Neural cell (in vitro differentiated cells): ENCODE measurements at regions not wholly inside any gene's neighbourhood (a gene's known extent, or its start where the extent isn't known, plus 50 kb on each side); places are given as distances from the start of the nearest gene placed in this dataset.

Experiments used
- H2AFZ ChIP-seq: fragments of 200-600, 300-800 bp; sonication (generic), shearing (Covaris generic); 2 replicates; pipeline ENCODE4 v1.6.0; 2014; ENCODE audit warnings: low read depth, mild to moderate bottlenecking, antibody characterized with exemption, low read length, moderate library complexity
- H3F3A ChIP-seq: fragments of 200-600 bp; shearing (Covaris generic); 2 replicates; pipeline ENCODE4 v1.6.1; 2016; ENCODE audit warnings: mild to moderate bottlenecking, moderate library complexity, mixed read lengths, antibody characterized with exemption, low read length; ENCODE audit not compliant: insufficient read depth, poor library complexity, severe bottlenecking
- H3K27ac ChIP-seq: fragments of 200-600, 300-800 bp; sonication (generic), shearing (Covaris generic); 2 replicates; pipeline ENCODE4 v1.5.1; 2014; ENCODE audit warnings: mild to moderate bottlenecking, low read length, moderate library complexity
- H3K27me3 ChIP-seq: fragments of 300-800, 200-600 bp; sonication (generic), shearing (Covaris generic); 2 replicates; pipeline ENCODE4 v1.6.0; 2014; ENCODE audit warnings: mild to moderate bottlenecking, low read depth, low read length, moderate library complexity; ENCODE audit not compliant: insufficient read depth
- H3K36me3 ChIP-seq: fragments of 300-800, 200-600 bp; sonication (generic), shearing (Covaris generic); 2 replicates; pipeline ENCODE4 v1.5.1; 2014; ENCODE audit warnings: mild to moderate bottlenecking, antibody characterized with exemption, low read length, moderate library complexity; ENCODE audit not compliant: insufficient read depth
- H3K4me2 ChIP-seq: fragments of 300-800, 200-600 bp; sonication (generic), shearing (Covaris generic); 2 replicates; pipeline ENCODE4 v1.6.0; 2014; ENCODE audit warnings: mild to moderate bottlenecking, low read length
- H3K4me3 ChIP-seq: fragments of 300-800, 200-600 bp; sonication (generic), shearing (Covaris generic); 2 replicates; pipeline ENCODE4 v1.5.1; 2014; ENCODE audit warnings: mild to moderate bottlenecking, low read length, moderate library complexity
- H3K79me2 ChIP-seq: fragments of 200-600 bp; shearing (Covaris generic); replicated peaks from 2 replicates; pipeline ENCODE4 v1.6.0; 2014; ENCODE audit warnings: mild to moderate bottlenecking, low read length, moderate library complexity; ENCODE audit not compliant: insufficient read depth
- H3K9ac ChIP-seq: fragments of 300-800, 200-600 bp; sonication (generic), shearing (Covaris generic); 2 replicates; pipeline ENCODE4 v1.6.1; 2016; ENCODE audit warnings: mild to moderate bottlenecking, low read length, mixed read lengths
- H3K9me2 ChIP-seq: fragments of 200-600 bp; shearing (Covaris generic); 2 replicates; pipeline ENCODE4 v1.6.1; 2016; ENCODE audit warnings: mild to moderate bottlenecking, low read length, mixed read lengths; ENCODE audit not compliant: insufficient read depth
- H3K9me3 ChIP-seq: fragments of 200-600, 300-800 bp; sonication (generic), shearing (Covaris generic); 2 replicates; pipeline ENCODE4 v1.6.1; 2016; ENCODE audit warnings: mild to moderate bottlenecking, mixed run types, low read length, moderate library complexity, mixed read lengths
- H4K20me1 ChIP-seq: fragments of 200-600 bp; shearing (Covaris generic); 2 replicates; pipeline ENCODE4 v1.6.1; 2016; ENCODE audit warnings: mild to moderate bottlenecking, mixed run types; ENCODE audit not compliant: insufficient read depth
- CTCF ChIP-seq: fragments of 450-650 bp; IDR thresholded peaks from 2 replicates; pipeline ENCODE4 v1.5.1; 2014; ENCODE audit warnings: antibody characterized with exemption, mild to moderate bottlenecking, moderate library complexity; ENCODE audit not compliant: poor library complexity, severe bottlenecking
- EP300 ChIP-seq: fragments of 450-650 bp; conservative IDR thresholded peaks from 2 replicates; pipeline ENCODE4 v1.6.1; 2014; ENCODE audit warnings: antibody characterized with exemption, mild to moderate bottlenecking, moderate library complexity; ENCODE audit not compliant: poor library complexity, severe bottlenecking
- EZH2 ChIP-seq: fragments of 200-600, 300-800 bp; shearing (Covaris generic), sonication (generic); IDR thresholded peaks from 2 replicates; pipeline ENCODE4 v1.6.1; 2014; ENCODE audit warnings: antibody characterized with exemption, low read length, borderline replicate concordance, mild to moderate bottlenecking; ENCODE audit not compliant: insufficient read depth, poor library complexity, severe bottlenecking
- MXI1 ChIP-seq: fragments of 450-650 bp; conservative IDR thresholded peaks from 2 replicates; pipeline ENCODE4 v1.6.1; 2014; ENCODE audit warnings: antibody characterized with exemption, mild to moderate bottlenecking; ENCODE audit not compliant: poor library complexity, severe bottlenecking
- POLR2AphosphoS5 ChIP-seq: IDR thresholded peaks from 2 replicates; pipeline ENCODE4 v1.6.1; 2012
- RAD21 ChIP-seq: fragments of 450-650 bp; conservative IDR thresholded peaks from 2 replicates; pipeline ENCODE4 v1.6.1; 2014; ENCODE audit warnings: antibody characterized with exemption, mild to moderate bottlenecking, moderate library complexity
- REST ChIP-seq: IDR thresholded peaks from 2 replicates; pipeline ENCODE4 v1.6.1; 2012; ENCODE audit warnings: borderline replicate concordance
- SMC3 ChIP-seq: fragments of 450-650 bp; conservative IDR thresholded peaks from 2 replicates; pipeline ENCODE4 v1.6.1; 2014; ENCODE audit warnings: antibody characterized with exemption, mild to moderate bottlenecking, moderate library complexity; ENCODE audit not compliant: poor library complexity
- TAF1 ChIP-seq: IDR thresholded peaks from 2 replicates; pipeline ENCODE4 v1.6.1; 2012; ENCODE audit warnings: low read depth

- Histone ChIP-seq H3F3A (no peaks in the 10 kb centered on the region), H3K79me2 (no peaks in the 10 kb centered on the region), H3K4me3 (no peak overlapping the region), H3K27me3 (no peaks in the 10 kb centered on the region), H4K20me1 (no peaks in the 10 kb centered on the region), H3K36me3 (no peaks in the 10 kb centered on the region), H2AFZ (no peak overlapping the region), H3K9ac (no peak overlapping the region), H3K4me2 (no peak overlapping the region), H3K9me2 (no peaks in the 10 kb centered on the region), H3K9me3 (no peaks in the 10 kb centered on the region), H3K27ac (no peak overlapping the region)
- TF ChIP-seq MXI1 (no peak), CTCF (no peak), EZH2 (no peak), SMC3 (no peak), TAF1 (no peak), REST (no peak), EP300 (no peak), POLR2AphosphoS5 (no peak), RAD21 (no peak)
Observed at GRCh38 chr7:16099302-16099849, 322.0 kb downstream of the CRPPA start.

GRCh38 chr7:16098585-16099179, 322.7 kb downstream of the CRPPA start:
- Histone ChIP-seq H2AFZ (no peak overlapping the region), H3K9ac (no peak overlapping the region), H3K36me3 (no peaks in the 10 kb centered on the region), H3K9me2 (no peaks in the 10 kb centered on the region), H3K4me2 (no peak overlapping the region), H3K27me3 (no peaks in the 10 kb centered on the region), H3F3A (no peaks in the 10 kb centered on the region), H3K27ac (no peak overlapping the region), H4K20me1 (no peaks in the 10 kb centered on the region), H3K9me3 (no peaks in the 10 kb centered on the region), H3K79me2 (no peaks in the 10 kb centered on the region), H3K4me3 (no peak overlapping the region)
- TF ChIP-seq SMC3 (no peak), EP300 (no peak), REST (no peak), MXI1 (no peak), CTCF (no peak), POLR2AphosphoS5 (no peak), TAF1 (no peak), RAD21 (no peak), EZH2 (no peak)
